ENCODE measurements at regions not wholly inside any gene's neighbourhood (a gene's known extent, or its start where the extent isn't known, plus 50 kb on each side); places are given as distances from the start of the nearest gene placed in this dataset.
"Not testable (repeated sequence)": the region's sequence is repeated elsewhere in the genome, so short reads cannot be mapped to it uniquely, and the experiment has no call there.

DNA sequence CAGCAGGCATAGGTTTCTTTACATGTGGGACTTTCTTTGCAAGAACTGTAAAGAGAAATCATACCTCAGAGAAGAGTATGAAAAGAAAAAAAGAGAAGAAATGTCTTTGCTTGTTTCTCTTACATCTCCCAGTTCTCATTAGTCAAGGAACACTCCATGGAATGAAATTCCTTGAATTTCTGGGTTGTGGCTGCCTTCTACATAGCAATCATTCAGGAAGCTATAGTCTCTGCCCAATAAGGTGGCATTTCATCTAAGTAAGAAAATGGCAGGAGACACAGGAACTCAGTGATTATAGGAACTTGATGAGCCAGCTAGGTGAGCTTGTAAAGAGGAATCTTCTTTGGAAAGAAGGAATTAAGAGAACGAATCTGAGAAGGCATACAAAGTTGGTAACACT, 197.0 kb upstream of the FKBP1C start:
- no peak overlapping the region for H3K4me3 ChIP-seq (ENCODE audit: low read depth, low read length)
- TF ChIP-seq, protein P1, sequence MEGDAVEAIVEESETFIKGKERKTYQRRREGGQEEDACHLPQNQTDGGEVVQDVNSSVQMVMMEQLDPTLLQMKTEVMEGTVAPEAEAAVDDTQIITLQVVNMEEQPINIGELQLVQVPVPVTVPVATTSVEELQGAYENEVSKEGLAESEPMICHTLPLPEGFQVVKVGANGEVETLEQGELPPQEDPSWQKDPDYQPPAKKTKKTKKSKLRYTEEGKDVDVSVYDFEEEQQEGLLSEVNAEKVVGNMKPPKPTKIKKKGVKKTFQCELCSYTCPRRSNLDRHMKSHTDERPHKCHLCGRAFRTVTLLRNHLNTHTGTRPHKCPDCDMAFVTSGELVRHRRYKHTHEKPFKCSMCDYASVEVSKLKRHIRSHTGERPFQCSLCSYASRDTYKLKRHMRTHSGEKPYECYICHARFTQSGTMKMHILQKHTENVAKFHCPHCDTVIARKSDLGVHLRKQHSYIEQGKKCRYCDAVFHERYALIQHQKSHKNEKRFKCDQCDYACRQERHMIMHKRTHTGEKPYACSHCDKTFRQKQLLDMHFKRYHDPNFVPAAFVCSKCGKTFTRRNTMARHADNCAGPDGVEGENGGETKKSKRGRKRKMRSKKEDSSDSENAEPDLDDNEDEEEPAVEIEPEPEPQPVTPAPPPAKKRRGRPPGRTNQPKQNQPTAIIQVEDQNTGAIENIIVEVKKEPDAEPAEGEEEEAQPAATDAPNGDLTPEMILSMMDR (IDR thresholded peaks at IDR 0.05; ENCODE audit: low read depth, low read length, missing control alignments) = no peak
- no peak for DNase-seq (ENCODE audit: low read depth)

DNA sequence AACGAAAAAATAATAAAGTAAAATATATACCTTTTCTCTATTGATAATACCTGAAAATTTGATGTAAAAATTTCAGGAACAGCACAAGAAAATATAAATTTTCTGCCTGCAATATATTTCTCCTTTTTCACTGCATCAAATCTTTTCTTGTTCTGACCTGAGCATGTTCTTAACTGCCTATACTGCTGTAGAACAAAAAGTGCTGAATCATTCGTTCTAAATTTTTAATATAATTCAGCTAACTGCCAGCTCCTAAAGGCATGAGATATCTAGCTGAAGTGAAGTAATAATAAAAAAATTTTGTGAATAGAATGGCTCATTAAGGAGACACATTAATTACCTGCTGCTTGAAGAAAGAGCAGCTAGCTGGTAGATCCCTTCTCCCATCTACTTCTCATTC, 188.6 kb upstream of the FKBP1C start:
- H3K4me3 ChIP-seq (ENCODE audit: low read depth, low read length) = no peak overlapping the region
- DNase-seq (ENCODE audit: low read depth) = no peak
- TF ChIP-seq, protein P1 (IDR thresholded peaks at IDR 0.05; ENCODE audit: low read depth, low read length, missing control alignments) = no peak

DNA sequence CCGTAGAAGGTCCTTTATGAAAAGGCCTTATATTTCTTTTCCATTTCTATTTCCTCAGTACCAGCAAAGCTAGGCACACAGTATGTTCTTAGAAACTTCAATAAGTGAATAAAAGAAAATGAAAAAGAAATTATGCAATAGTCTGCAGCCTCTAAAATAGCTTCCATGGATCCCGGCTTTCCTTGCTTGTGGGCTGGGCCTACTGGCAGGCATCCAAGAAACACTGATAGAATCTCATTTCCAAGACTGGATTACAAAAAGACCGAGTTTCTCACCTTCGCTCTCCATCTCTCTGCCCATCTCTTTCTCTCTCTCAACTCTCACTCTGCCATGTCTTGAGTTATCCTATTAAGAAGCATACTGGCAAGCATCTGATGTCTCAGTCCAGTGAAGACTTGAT, 187.5 kb upstream of the FKBP1C start:
- no peak for DNase-seq (ENCODE audit: low read depth)
- TF ChIP-seq, protein P1 (IDR thresholded peaks at IDR 0.05; ENCODE audit: low read depth, low read length, missing control alignments) = no peak
- no peak overlapping the region for H3K4me3 ChIP-seq (ENCODE audit: low read depth, low read length)

DNA sequence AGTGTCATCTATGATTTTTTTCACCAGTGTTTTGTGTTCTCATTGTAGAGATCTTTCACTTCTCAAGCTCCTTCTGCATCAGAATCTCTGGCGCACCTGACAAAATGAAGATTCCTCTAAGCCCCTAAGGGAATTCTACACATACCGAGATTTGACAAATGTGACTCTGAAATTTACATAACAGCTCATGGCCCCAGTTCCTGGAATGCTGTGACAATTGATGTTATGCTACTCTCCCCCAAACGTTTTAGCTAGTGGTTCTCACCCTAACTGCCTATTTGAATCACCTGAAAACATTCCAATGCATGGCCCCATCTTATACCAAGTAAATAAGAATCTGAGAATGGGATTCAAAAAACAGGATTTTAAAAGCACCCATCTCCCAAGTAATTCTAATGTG, 162.1 kb upstream of the FKBP1C start:
- TF ChIP-seq, protein P1 (IDR thresholded peaks at IDR 0.05; ENCODE audit: low read depth, low read length, missing control alignments) = no peak
- no peak overlapping the region for H3K4me3 ChIP-seq (ENCODE audit: low read depth, low read length)
- DNase-seq (ENCODE audit: low read depth) = no peak

DNA sequence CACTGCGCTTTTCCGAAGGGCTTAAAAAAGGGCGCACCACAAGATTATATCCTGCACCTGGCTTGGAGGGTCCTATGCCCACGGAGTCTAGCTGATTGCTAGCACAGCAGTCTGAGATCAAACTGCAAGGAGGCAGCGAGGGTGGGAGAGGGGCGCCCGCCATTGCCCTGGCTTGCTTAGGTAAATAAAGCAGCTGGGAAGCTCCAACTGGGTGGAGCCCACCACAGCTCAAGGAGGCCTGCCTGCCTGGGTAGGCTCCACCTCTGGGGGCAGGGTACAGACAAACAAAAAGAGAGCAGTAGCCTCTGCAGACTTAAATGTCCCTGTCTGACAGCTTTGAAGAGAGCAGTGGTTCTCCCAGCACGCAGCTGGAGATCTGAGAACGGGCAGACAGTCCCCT, 158.1 kb upstream of the FKBP1C start:
- DNase-seq (ENCODE audit: low read depth); H3K4me3 ChIP-seq (ENCODE audit: low read depth, low read length): not testable (repeated sequence)

DNA sequence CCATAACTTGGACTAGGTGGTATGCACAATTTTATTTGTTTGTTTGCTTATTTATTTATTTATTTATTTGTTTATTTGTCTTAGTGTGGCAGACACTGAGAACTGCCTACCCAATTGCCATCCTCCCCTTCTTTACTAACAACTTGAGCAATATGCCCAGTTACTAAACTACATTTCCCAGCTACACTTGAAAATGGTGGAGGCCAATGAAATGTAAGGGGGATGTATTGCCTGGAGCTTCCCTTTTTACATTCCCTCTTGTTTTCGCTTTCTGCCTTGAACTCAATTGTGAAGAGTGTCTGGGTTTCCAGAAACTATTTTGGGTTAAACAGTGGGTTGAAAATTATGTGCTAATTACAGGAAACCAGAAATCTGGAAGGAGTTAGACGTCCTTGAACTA, 152.7 kb upstream of the FKBP1C start:
- DNase-seq (ENCODE audit: low read depth) = no peak
- TF ChIP-seq, protein P1 (IDR thresholded peaks at IDR 0.05; ENCODE audit: low read depth, low read length, missing control alignments) = no peak
- H3K4me3 ChIP-seq (ENCODE audit: low read depth, low read length) = no peak overlapping the region

DNA sequence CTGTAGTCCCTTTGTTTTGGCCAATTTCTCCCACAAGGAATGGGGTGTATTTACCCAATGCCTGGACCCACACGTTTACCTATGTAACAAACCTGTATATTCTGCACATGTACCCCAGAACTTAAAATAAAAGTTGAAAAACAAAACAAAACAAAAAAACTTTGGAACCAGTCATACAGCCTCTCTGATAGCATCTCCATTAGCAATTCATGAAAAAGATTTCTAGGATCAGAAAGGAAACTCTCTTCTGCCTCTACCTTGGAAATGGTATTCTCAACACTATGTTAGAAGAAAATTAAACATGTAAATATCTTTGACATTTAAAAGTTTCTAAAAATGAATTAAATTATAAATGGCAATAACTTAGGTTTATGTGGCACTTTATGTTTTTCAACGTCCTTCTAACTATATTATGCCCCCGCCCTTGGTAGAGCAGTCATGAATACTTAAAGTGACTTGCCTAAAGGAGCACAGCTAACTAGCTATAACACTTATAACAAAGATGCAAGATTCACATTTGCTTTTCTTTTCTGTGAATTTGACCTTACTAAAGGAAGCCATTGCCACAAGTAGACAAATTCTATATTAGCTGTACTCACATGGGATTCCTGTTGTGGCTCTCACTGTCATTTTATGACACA, 147.5 kb upstream of the FKBP1C start:
- TF ChIP-seq, protein P1 (IDR thresholded peaks at IDR 0.05; ENCODE audit: low read depth, low read length, missing control alignments) = no peak
- no peak for DNase-seq (ENCODE audit: low read depth)
- H3K4me3 ChIP-seq (ENCODE audit: low read depth, low read length) = no peak overlapping the region

All from GM12864 (cell line).